ENCODE measurements at regions not wholly inside any gene's neighbourhood (a gene's known extent, or its start where the extent isn't known, plus 50 kb on each side); places are given as distances from the start of the nearest gene placed in this dataset.

DNA sequence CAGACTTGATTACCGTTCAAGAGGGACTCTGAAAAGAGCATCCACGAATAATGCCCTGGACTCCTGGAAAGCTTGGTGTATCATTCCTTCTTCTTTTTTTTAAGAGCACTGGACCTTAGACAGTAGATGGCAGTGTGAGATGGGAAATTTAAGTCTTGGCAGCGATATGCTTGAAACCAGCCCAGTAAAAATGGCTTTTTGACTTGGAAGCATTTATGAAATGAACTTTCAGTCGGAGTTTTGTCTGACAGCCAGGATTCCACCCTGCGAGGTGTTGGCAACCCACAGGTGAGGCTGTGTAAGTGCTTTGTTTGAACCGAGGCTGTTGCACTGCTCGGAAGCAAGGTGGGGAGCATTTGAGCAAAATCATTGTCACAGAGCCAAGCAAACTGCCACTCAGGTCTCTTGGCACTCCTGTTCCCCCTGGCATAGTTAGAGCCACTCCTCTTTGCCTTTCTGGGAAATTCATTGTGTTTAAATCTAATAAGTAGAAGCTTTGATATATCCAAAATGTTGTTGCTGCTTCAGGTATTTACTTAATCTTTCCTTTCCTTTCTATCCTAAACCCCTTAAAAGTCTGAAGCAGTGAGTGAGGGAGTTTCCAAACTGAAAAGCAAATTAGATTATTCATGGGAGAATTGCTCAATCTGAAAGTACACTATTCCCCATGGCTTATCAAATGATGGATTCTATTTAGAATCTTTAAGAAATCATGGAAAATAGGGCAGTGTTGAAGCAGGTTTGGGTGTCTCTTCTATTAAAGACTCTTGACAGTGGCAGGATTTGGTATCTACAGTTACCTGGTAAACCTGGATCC is 272.8 kb upstream of the SLC35B3 start:
- Histone ChIP-seq H3K4me3 (peak overlapping the region in 1 of 2 donors; percentile 14), H3K36me3 (no peaks in the 10 kb centered on the region), H3K9me3 (no peaks in the 10 kb centered on the region), H3K4me1 (no peaks in the 10 kb centered on the region), H3K27ac (no peak overlapping the region), H3K27me3 (no peaks in the 10 kb centered on the region)
- DNase-seq, result no peak
- intact Hi-C loops (cut with DNase I; ENCODE audit: low total_unique reads), result no loop called here
- TF ChIP-seq CTCF (IDR thresholded peaks at IDR 0.05) (peak in 2 of 4 experiments; percentile 23 to 24), POLR2A (IDR thresholded peaks at IDR 0.05) (no peak)

DNA sequence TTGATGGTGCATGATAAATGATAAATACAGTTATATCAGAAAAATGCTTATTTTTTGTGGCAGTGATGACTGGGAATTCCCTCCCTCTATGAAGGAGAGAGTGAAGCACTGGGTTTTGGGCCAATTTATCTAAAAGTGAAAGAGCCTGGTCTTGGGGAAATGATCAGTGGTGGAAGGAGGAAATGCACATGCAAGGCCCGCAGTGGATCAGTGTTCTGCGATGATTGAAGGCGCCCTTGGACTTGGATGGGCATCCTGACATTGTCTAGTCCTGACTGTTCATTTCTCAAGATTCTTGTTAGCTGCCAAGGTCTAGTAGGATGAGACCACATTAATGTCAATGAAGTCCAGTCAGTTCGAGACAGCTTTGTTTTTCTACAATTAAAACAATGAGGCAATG is 272.0 kb upstream of the SLC35B3 start:
- Histone ChIP-seq H3K4me1 (no peaks in the 10 kb centered on the region), H3K36me3 (no peaks in the 10 kb centered on the region), H3K27ac (no peak overlapping the region), H3K4me3 (no peak overlapping the region), H3K9me3 (no peaks in the 10 kb centered on the region), H3K27me3 (no peaks in the 10 kb centered on the region)
- intact Hi-C loops (cut with DNase I; ENCODE audit: low total_unique reads), result no loop called here
- TF ChIP-seq POLR2A (IDR thresholded peaks at IDR 0.05) (no peak), CTCF (IDR thresholded peaks at IDR 0.05) (no peak)
- no peak for DNase-seq

GRCh38 chr6:8705435-8706020 is 270.2 kb upstream of the SLC35B3 start:
- no peak overlapping the region for H3K4me3 ChIP-seq
- DNase-seq, result no peak
- H3K36me3 ChIP-seq, result no peaks in the 10 kb centered on the region
- intact Hi-C loops (cut with DNase I; ENCODE audit: low total_unique reads), result no loop called here
- H3K9me3 ChIP-seq, result no peaks in the 10 kb centered on the region
- H3K27me3 ChIP-seq, result no peaks in the 10 kb centered on the region
- no peak overlapping the region for H3K27ac ChIP-seq
- no peaks in the 10 kb centered on the region for H3K4me1 ChIP-seq
- TF ChIP-seq CTCF (IDR thresholded peaks at IDR 0.05), result no peak

DNA sequence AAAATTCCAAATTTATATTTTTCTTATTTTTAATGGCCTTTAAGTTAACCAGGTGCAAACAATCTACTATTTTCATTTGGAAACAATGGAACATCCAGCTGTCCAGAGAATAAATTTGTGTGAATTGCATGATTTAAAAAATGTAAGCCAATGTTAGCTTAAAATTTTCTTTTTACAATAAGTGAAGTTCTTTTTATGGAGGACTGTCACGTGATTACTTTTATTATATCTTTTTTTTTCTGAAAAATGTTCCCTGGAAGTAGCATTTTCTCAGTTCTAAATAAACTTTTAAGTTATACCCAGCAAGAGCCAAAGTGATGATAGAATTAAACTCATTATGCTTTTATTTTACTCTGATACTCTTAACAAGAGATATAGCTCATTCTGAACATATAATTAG is 267.7 kb upstream of the SLC35B3 start:
- Histone ChIP-seq H3K9me3 (no peaks in the 10 kb centered on the region), H3K27me3 (no peaks in the 10 kb centered on the region), H3K4me1 (no peaks in the 10 kb centered on the region), H3K27ac (no peak overlapping the region), H3K36me3 (no peaks in the 10 kb centered on the region), H3K4me3 (no peak overlapping the region)
- TF ChIP-seq CTCF (IDR thresholded peaks at IDR 0.05), result no peak
- TF ChIP-seq POLR2A (IDR thresholded peaks at IDR 0.05), result no peak
- DNase-seq, result no peak
- intact Hi-C loops (cut with DNase I; ENCODE audit: low total_unique reads), result no loop called here

GRCh38 chr6:8688821-8689220 is 253.5 kb upstream of the SLC35B3 start:
- TF ChIP-seq CTCF (IDR thresholded peaks at IDR 0.05), result no peak
- no peak for TF ChIP-seq POLR2A (IDR thresholded peaks at IDR 0.05)
- H3K4me1 ChIP-seq, result no peaks in the 10 kb centered on the region
- no peaks in the 10 kb centered on the region for H3K9me3 ChIP-seq
- DNase-seq, result no peak
- no peak overlapping the region for H3K27ac ChIP-seq
- H3K4me3 ChIP-seq, result no peak overlapping the region
- intact Hi-C loops (cut with DNase I; ENCODE audit: low total_unique reads), result no loop called here
- H3K36me3 ChIP-seq, result no peaks in the 10 kb centered on the region
- H3K27me3 ChIP-seq, result no peaks in the 10 kb centered on the region

All from uterus (tissue), 3 donors.